22Rv1 (cell line): ENCODE measurements at regions not wholly inside any gene's neighbourhood (a gene's known extent, or its start where the extent isn't known, plus 50 kb on each side); places are given as distances from the start of the nearest gene placed in this dataset.

Experiments
- ZFX ChIP-seq: fragments of 450-650 bp; IDR thresholded peaks from 2 replicates; pipeline ENCODE4 v1.6.1; 2017; ENCODE audit warnings: antibody characterized with exemption, borderline replicate concordance
- TF ChIP-seq, protein P1 (sequence below): fragments of 450-650 bp; IDR thresholded peaks from 2 replicates; pipeline ENCODE4 v1.5.1; 2017; ENCODE audit warnings: mild to moderate bottlenecking

DNA sequence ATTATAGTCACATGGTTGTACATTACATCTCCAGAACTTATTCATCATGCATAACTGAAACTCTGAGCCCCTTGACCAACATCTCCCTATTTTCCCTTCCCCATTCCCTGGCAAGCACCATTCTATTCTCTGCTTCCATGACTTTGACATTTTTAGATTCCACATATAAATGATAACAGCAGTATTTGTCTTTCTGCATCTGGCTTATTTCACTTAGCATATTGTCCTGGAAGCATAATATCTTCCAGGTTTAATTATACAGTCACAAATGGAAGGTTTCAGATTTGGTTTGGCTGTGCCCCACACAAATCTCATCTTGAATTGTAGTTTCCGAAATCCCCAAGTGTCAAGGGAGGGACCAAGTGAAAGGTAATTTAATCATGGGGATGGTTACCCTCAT lies 626.9 kb upstream of the PKDCC start:
- TF ChIP-seq, protein P1, sequence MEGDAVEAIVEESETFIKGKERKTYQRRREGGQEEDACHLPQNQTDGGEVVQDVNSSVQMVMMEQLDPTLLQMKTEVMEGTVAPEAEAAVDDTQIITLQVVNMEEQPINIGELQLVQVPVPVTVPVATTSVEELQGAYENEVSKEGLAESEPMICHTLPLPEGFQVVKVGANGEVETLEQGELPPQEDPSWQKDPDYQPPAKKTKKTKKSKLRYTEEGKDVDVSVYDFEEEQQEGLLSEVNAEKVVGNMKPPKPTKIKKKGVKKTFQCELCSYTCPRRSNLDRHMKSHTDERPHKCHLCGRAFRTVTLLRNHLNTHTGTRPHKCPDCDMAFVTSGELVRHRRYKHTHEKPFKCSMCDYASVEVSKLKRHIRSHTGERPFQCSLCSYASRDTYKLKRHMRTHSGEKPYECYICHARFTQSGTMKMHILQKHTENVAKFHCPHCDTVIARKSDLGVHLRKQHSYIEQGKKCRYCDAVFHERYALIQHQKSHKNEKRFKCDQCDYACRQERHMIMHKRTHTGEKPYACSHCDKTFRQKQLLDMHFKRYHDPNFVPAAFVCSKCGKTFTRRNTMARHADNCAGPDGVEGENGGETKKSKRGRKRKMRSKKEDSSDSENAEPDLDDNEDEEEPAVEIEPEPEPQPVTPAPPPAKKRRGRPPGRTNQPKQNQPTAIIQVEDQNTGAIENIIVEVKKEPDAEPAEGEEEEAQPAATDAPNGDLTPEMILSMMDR, result no peak
- TF ChIP-seq ZFX, result no peak
